Kidney capillary endothelial cell (primary cell): ENCODE measurements at regions not wholly inside any gene's neighbourhood (a gene's known extent, or its start where the extent isn't known, plus 50 kb on each side); places are given as distances from the start of the nearest gene placed in this dataset.
"Not testable (repeated sequence)": the region's sequence is repeated elsewhere in the genome, so short reads cannot be mapped to it uniquely, and the experiment has no call there.

Source experiments
- DNase-seq: peaks from one replicate; pipeline ENCODE4 v3.0.0-alpha.2; 2018; ENCODE audit warnings: low spot score

GRCh38 chr11:13135385-13136271 lies 126.5 kb downstream of the RASSF10 start:
- DNase-seq: no peak

GRCh38 chr11:13136272-13136596 lies 127.1 kb downstream of the RASSF10 start:
- DNase-seq: no peak

- DNase-seq: no peak
Observed at GRCh38 chr11:13137844-13138301, 128.8 kb downstream of the RASSF10 start.

- DNase-seq: not testable (repeated sequence)
Observed at GRCh38 chr11:13139085-13139484, 130.0 kb downstream of the RASSF10 start.

- no peak for DNase-seq
Observed at GRCh38 chr11:13140028-13140870, 131.1 kb downstream of the RASSF10 start.

GRCh38 chr11:13140873-13141655 lies 131.9 kb downstream of the RASSF10 start:
- DNase-seq: no peak

GRCh38 chr11:13141731-13142709 lies 132.9 kb downstream of the RASSF10 start:
- DNase-seq: no peak

- DNase-seq: no peak
Observed at GRCh38 chr11:13143486-13144297, 133.9 kb upstream of the BMAL1 start.

GRCh38 chr11:13145461-13145860 lies 132.1 kb upstream of the BMAL1 start:
- no peak for DNase-seq

GRCh38 chr11:13149991-13150390 lies 127.6 kb upstream of the BMAL1 start:
- no peak for DNase-seq

- DNase-seq: no peak
Observed at GRCh38 chr11:13150487-13150886, 127.1 kb upstream of the BMAL1 start.

- DNase-seq: no peak
Observed at GRCh38 chr11:13152264-13152663, 125.3 kb upstream of the BMAL1 start.

GRCh38 chr11:13152736-13153541 lies 124.7 kb upstream of the BMAL1 start:
- peak; percentile 20 for DNase-seq

GRCh38 chr11:13154374-13154773 lies 123.2 kb upstream of the BMAL1 start:
- not testable (repeated sequence) for DNase-seq

GRCh38 chr11:13160346-13160745 lies 117.2 kb upstream of the BMAL1 start:
- DNase-seq: no peak

- no peak for DNase-seq
Observed at GRCh38 chr11:13160806-13161205, 116.8 kb upstream of the BMAL1 start.

- no peak for DNase-seq
Observed at GRCh38 chr11:13163158-13163557, 114.4 kb upstream of the BMAL1 start.

- DNase-seq: no peak
Observed at GRCh38 chr11:13166036-13166435, 111.6 kb upstream of the BMAL1 start.

- no peak for DNase-seq
Observed at GRCh38 chr11:13168271-13168670, 109.3 kb upstream of the BMAL1 start.
